HUES48 (cell line): ENCODE measurements at regions not wholly inside any gene's neighbourhood (a gene's known extent, or its start where the extent isn't known, plus 50 kb on each side); places are given as distances from the start of the nearest gene placed in this dataset.
"Not testable (repeated sequence)": the region's sequence is repeated elsewhere in the genome, so short reads cannot be mapped to it uniquely, and the experiment has no call there.

Experiments used
- H3K27ac ChIP-seq: one replicate; pipeline ENCODE4 v1.7.0; 2013; ENCODE audit warnings: low read depth, low read length, inconsistent platforms
- H3K27me3 ChIP-seq: 2 replicates; pipeline ENCODE4 v1.6.1; 2013; ENCODE audit warnings: mild to moderate bottlenecking, low read length; ENCODE audit not compliant: control insufficient read depth, insufficient read depth
- H3K36me3 ChIP-seq: 2 replicates; pipeline ENCODE4 v1.6.1; 2013; ENCODE audit warnings: low read length; ENCODE audit not compliant: control insufficient read depth, insufficient read depth
- H3K4me1 ChIP-seq: 2 replicates; pipeline ENCODE4 v1.6.1; 2013; ENCODE audit warnings: mild to moderate bottlenecking, low read length; ENCODE audit not compliant: control insufficient read depth, insufficient read depth
- H3K4me3 ChIP-seq: 2 replicates; pipeline ENCODE4 v1.5.1; 2013; ENCODE audit warnings: mild to moderate bottlenecking, low read depth, low read length
- H3K9ac ChIP-seq: 2 replicates; pipeline ENCODE4 v1.6.1; 2013; ENCODE audit warnings: mild to moderate bottlenecking, low read depth, low read length, moderate library complexity
- H3K9me3 ChIP-seq: 2 replicates; pipeline ENCODE4 v1.6.1; 2013; ENCODE audit warnings: low read length; ENCODE audit not compliant: control insufficient read depth, insufficient read depth

GRCh38 chr15:62509395-62509958, 344.4 kb upstream of the C2CD4B start:
- Histone ChIP-seq H3K4me3 (no peak overlapping the region), H3K4me1 (peaks cover 30% of the 10 kb centered on the region), H3K9ac (no peak overlapping the region), H3K9me3 (no peaks in the 10 kb centered on the region), H3K27me3 (no peaks in the 10 kb centered on the region), H3K36me3 (no peaks in the 10 kb centered on the region), H3K27ac (no peak overlapping the region)

GRCh38 chr15:62510791-62511190, 345.7 kb upstream of the C2CD4B start:
- Histone ChIP-seq H3K9me3 (no peaks in the 10 kb centered on the region), H3K27me3 (no peaks in the 10 kb centered on the region), H3K9ac (no peak overlapping the region), H3K27ac (no peak overlapping the region), H3K4me3 (no peak overlapping the region), H3K4me1 (peaks cover 33% of the 10 kb centered on the region), H3K36me3 (no peaks in the 10 kb centered on the region)

- Histone ChIP-seq H3K4me3 (no peak overlapping the region), H3K36me3 (no peaks in the 10 kb centered on the region), H3K4me1 (peaks cover 17% of the 10 kb centered on the region), H3K9ac (no peak overlapping the region), H3K9me3 (no peaks in the 10 kb centered on the region), H3K27ac (no peak overlapping the region), H3K27me3 (no peaks in the 10 kb centered on the region)
Observed at GRCh38 chr15:62512904-62513303, 347.8 kb upstream of the C2CD4B start.

GRCh38 chr15:62513893-62514292, 348.8 kb upstream of the C2CD4B start:
- no peaks in the 10 kb centered on the region for H3K36me3 ChIP-seq

GRCh38 chr15:62515696-62516395, 350.8 kb upstream of the C2CD4B start:
- Histone ChIP-seq H3K4me1 (peaks cover 19% of the 10 kb centered on the region), H3K27me3 (no peaks in the 10 kb centered on the region), H3K27ac (no peak overlapping the region), H3K9me3 (no peaks in the 10 kb centered on the region), H3K4me3 (no peak overlapping the region), H3K9ac (no peak overlapping the region), H3K36me3 (no peaks in the 10 kb centered on the region)

More at GRCh38 chr15:62513893-62514292, 348.8 kb upstream of the C2CD4B start:
- Histone ChIP-seq H3K4me3 (no peak overlapping the region), H3K9ac (no peak overlapping the region), H3K9me3 (no peaks in the 10 kb centered on the region), H3K27me3 (no peaks in the 10 kb centered on the region), H3K4me1 (peaks cover 17% of the 10 kb centered on the region), H3K27ac (no peak overlapping the region)

GRCh38 chr15:62517541-62517940, 352.5 kb upstream of the C2CD4B start:
- Histone ChIP-seq H3K4me3 (no peak overlapping the region), H3K36me3 (no peaks in the 10 kb centered on the region), H3K27ac (no peak overlapping the region), H3K9ac (no peak overlapping the region), H3K4me1 (peaks cover 36% of the 10 kb centered on the region), H3K27me3 (no peaks in the 10 kb centered on the region), H3K9me3 (no peaks in the 10 kb centered on the region)

- not testable (repeated sequence) for H3K36me3 ChIP-seq, H3K9ac ChIP-seq, H3K9me3 ChIP-seq, H3K27me3 ChIP-seq, H3K27ac ChIP-seq, H3K4me3 ChIP-seq
- H3K4me1 ChIP-seq, result peaks cover 39% of the 10 kb centered on the region
Observed at GRCh38 chr15:62518666-62519065, 353.6 kb upstream of the C2CD4B start.

- H3K4me3 ChIP-seq, result no peak overlapping the region
- no peak overlapping the region for H3K9ac ChIP-seq
- no peaks in the 10 kb centered on the region for H3K27me3 ChIP-seq
- peaks cover 28% of the 10 kb centered on the region for H3K4me1 ChIP-seq
- H3K27ac ChIP-seq, result peak overlapping the region; percentile 5
- no peaks in the 10 kb centered on the region for H3K36me3 ChIP-seq
- no peaks in the 10 kb centered on the region for H3K9me3 ChIP-seq
Observed at GRCh38 chr15:62519900-62520299, 354.8 kb upstream of the C2CD4B start.

GRCh38 chr15:62520887-62521286, 355.8 kb upstream of the C2CD4B start:
- Histone ChIP-seq H3K4me1 (peaks cover 28% of the 10 kb centered on the region), H3K27me3 (no peaks in the 10 kb centered on the region), H3K27ac (peak overlapping the region; percentile 84), H3K36me3 (no peaks in the 10 kb centered on the region), H3K4me3 (no peak overlapping the region), H3K9ac (no peak overlapping the region), H3K9me3 (no peaks in the 10 kb centered on the region)

GRCh38 chr15:62521396-62521795, 356.3 kb upstream of the C2CD4B start:
- Histone ChIP-seq H3K4me3 (no peak overlapping the region), H3K27ac (peak overlapping the region; percentile 84)

GRCh38 chr15:62524848-62525247, 359.8 kb upstream of the C2CD4B start:
- H3K9me3 ChIP-seq, result no peaks in the 10 kb centered on the region
- no peaks in the 10 kb centered on the region for H3K27me3 ChIP-seq
- peaks cover 28% of the 10 kb centered on the region for H3K4me1 ChIP-seq
- no peak overlapping the region for H3K4me3 ChIP-seq
- H3K9ac ChIP-seq, result no peak overlapping the region
- H3K36me3 ChIP-seq, result no peaks in the 10 kb centered on the region
- H3K27ac ChIP-seq, result no peak overlapping the region

More at GRCh38 chr15:62521396-62521795, 356.3 kb upstream of the C2CD4B start:
- no peak overlapping the region for H3K9ac ChIP-seq
- H3K4me1 ChIP-seq, result peaks cover 28% of the 10 kb centered on the region
- H3K9me3 ChIP-seq, result no peaks in the 10 kb centered on the region
- H3K27me3 ChIP-seq, result no peaks in the 10 kb centered on the region
- H3K36me3 ChIP-seq, result no peaks in the 10 kb centered on the region
